ENCODE measurements at regions not wholly inside any gene's neighbourhood (a gene's known extent, or its start where the extent isn't known, plus 50 kb on each side); places are given as distances from the start of the nearest gene placed in this dataset.

DNA sequence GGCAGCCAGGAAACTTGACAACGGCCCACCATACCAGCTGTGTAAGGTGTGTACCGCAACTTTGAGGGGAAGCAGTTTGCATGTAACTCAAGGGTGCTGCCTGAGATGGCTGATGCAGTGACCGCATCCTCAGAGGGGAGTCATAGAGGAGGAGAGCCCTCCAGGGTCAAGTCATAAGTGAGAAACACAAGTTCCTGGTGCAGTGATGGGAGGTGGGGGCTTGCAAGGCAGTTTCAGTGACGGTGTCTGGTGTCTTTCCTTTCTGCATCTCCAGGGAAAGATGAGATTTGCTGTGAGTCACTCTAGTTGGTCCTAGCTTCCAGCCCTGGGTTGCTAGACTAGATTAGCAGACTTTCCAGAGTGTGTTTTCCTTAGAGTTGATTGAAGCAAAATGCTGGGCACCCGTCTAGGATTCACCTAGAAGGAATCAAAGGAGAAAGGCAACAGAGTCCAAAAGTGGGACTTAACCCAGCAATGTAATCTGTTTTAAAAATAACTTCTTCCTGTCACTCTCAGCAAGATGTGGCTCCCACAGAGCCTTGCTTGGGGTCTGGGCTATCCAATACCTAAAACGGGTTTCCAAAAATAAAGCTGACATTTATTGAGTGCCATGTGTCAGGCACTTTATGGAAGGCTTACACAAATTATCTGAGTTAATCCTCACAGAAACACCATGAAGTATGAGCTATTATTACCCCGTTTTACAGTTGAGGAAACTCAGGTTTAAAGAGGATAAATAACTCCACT lies 265.4 kb upstream of the PLET1 start:
- in situ Hi-C loops (cut with HindIII; ENCODE audit: extremely low pct_ligation_motif_present, low pct_unique_long_range_greater_than_20kb) (no loop called here), intact Hi-C loops (cut with micrococcal nuclease; ENCODE audit: unreplicated experiment) (no loop called here)
- TF ChIP-seq ZNF343 (CRISPR knock-in tag; IDR thresholded peaks at IDR 0.05) (no peak), ZNF207 (IDR thresholded peaks at IDR 0.05; ENCODE audit: borderline replicate concordance) (no peak), ZNF337 (CRISPR knock-in tag; IDR thresholded peaks at IDR 0.05; ENCODE audit: borderline replicate concordance, low read depth) (no peak), ZNF329 (CRISPR knock-in tag; IDR thresholded peaks at IDR 0.05; ENCODE audit: low read depth) (no peak), TEAD2 (CRISPR knock-in tag; IDR thresholded peaks at IDR 0.05) (no peak), RBM39 (IDR thresholded peaks at IDR 0.05; ENCODE audit: low read depth, low read length, poor library complexity, severe bottlenecking) (no peak), ATRX (CRISPR knock-in tag; IDR thresholded peaks at IDR 0.05; ENCODE audit: borderline replicate concordance) (no peak), ZNF576 (CRISPR knock-in tag; IDR thresholded peaks at IDR 0.05) (no peak)
- TF ChIP-seq, protein P1, sequence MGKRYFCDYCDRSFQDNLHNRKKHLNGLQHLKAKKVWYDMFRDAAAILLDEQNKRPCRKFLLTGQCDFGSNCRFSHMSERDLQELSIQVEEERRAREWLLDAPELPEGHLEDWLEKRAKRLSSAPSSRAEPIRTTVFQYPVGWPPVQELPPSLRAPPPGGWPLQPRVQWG (CRISPR knock-in tag; IDR thresholded peaks at IDR 0.05; ENCODE audit: borderline replicate concordance, low read depth), result no peak
- TF ChIP-seq, protein P2, sequence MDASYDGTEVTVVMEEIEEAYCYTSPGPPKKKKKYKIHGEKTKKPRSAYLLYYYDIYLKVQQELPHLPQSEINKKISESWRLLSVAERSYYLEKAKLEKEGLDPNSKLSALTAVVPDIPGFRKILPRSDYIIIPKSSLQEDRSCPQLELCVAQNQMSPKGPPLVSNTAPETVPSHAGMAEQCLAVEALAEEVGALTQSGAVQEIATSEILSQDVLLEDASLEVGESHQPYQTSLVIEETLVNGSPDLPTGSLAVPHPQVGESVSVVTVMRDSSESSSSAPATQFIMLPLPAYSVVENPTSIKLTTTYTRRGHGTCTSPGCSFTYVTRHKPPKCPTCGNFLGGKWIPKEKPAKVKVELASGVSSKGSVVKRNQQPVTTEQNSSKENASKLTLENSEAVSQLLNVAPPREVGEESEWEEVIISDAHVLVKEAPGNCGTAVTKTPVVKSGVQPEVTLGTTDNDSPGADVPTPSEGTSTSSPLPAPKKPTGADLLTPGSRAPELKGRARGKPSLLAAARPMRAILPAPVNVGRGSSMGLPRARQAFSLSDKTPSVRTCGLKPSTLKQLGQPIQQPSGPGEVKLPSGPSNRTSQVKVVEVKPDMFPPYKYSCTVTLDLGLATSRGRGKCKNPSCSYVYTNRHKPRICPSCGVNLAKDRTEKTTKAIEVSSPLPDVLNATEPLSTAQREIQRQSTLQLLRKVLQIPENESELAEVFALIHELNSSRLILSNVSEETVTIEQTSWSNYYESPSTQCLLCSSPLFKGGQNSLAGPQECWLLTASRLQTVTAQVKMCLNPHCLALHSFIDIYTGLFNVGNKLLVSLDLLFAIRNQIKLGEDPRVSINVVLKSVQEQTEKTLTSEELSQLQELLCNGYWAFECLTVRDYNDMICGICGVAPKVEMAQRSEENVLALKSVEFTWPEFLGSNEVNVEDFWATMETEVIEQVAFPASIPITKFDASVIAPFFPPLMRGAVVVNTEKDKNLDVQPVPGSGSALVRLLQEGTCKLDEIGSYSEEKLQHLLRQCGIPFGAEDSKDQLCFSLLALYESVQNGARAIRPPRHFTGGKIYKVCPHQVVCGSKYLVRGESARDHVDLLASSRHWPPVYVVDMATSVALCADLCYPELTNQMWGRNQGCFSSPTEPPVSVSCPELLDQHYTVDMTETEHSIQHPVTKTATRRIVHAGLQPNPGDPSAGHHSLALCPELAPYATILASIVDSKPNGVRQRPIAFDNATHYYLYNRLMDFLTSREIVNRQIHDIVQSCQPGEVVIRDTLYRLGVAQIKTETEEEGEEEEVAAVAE (CRISPR knock-in tag; IDR thresholded peaks at IDR 0.05; ENCODE audit: borderline replicate concordance), result no peak
- POLR2A ChIA-PET, result no interaction called here
- WGBS (ENCODE audit: low lambda C conversion rate), result 30% methylated on average over 7 of the region's 7 CpGs
- ATAC-seq (no peak), FAIRE-seq (no peak), DNase-seq (ENCODE audit: low spot score) (no peak)
- Histone ChIP-seq H4K20me1 (ENCODE audit: insufficient read depth, low read length) (no peaks in the 10 kb centered on the region), H3K27me3 (ENCODE audit: control insufficient read depth in 1 of 2, insufficient read depth in 2 of 2, low read length in 2 of 2) (no peaks in the 10 kb centered on the region; a peak in 1 of 5 replicates), H3K9me3 (ENCODE audit: low read length) (no peaks in the 10 kb centered on the region), H3K36me3 (replicated peaks in 1 of 2; ENCODE audit: control insufficient read depth in 1 of 2, insufficient read depth in 2 of 2, low read length in 2 of 2) (no peaks in the 10 kb centered on the region), H3K9ac (ENCODE audit: insufficient read depth, low read depth, low read length) (no peak overlapping the region), H3K4me3 (replicated peaks in 1 of 3; ENCODE audit: insufficient read depth in 1 of 3, low read depth in 2 of 3, low read length in 3 of 3) (no peak overlapping the region), H3K4me1 (ENCODE audit: insufficient read depth, low read length) (no peaks in the 10 kb centered on the region), H3K79me2 (ENCODE audit: insufficient read depth, low read length) (no peaks in the 10 kb centered on the region), H2AFZ (ENCODE audit: low read length) (no peak overlapping the region), H3K27ac (ENCODE audit: extremely low read length, insufficient read depth, low read length) (no peak overlapping the region), H3K4me2 (ENCODE audit: low read depth, low read length) (no peak overlapping the region)
- CTCF ChIA-PET (ENCODE audit: low intra/inter-chr PET ratio, low total read pairs), result no interaction called here
- BruUV-seq (replicated peaks), result no TSS peak

Data from HepG2 (cell line).